ENCODE measurements at regions not wholly inside any gene's neighbourhood (a gene's known extent, or its start where the extent isn't known, plus 50 kb on each side); places are given as distances from the start of the nearest gene placed in this dataset.

DNA sequence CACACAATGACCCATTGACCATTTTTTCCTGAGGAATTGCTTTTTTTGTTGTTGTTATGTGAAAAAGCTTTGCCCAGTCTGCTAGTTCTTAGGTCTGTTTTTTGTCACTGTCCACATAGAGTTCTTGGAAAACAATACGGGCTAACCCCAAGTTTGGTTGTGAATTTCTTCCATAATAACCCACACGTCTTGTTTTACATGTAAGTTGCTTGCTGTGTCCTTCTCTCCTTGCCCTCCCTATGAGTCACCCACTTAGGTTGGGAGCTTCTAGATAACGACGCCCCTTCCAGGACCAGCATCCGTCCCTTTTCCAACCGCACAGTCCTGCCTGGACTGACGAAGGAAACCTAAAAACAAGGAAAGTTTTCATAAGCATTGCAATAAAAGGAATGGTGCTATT is 175.3 kb upstream of the HS3ST3A1 start:
- H3K27ac ChIP-seq, result no peak overlapping the region
- no peaks in the 10 kb centered on the region for H3K27me3 ChIP-seq
- H3K9me3 ChIP-seq, result no peaks in the 10 kb centered on the region
- 79 to 81% methylated on average over 7 of the region's 7 CpGs for WGBS, 2 donors
- H3K4me1 ChIP-seq, result no peaks in the 10 kb centered on the region
- DNase-seq, result no peak
- intact Hi-C loops (cut with DNase I), result no loop called here
- TF ChIP-seq POLR2A (IDR thresholded peaks at IDR 0.05) (no peak), CTCF (IDR thresholded peaks at IDR 0.05) (no peak)
- no peaks in the 10 kb centered on the region for H3K36me3 ChIP-seq
- no peak overlapping the region for H3K4me3 ChIP-seq (replicated peaks in 1 of 3)

DNA sequence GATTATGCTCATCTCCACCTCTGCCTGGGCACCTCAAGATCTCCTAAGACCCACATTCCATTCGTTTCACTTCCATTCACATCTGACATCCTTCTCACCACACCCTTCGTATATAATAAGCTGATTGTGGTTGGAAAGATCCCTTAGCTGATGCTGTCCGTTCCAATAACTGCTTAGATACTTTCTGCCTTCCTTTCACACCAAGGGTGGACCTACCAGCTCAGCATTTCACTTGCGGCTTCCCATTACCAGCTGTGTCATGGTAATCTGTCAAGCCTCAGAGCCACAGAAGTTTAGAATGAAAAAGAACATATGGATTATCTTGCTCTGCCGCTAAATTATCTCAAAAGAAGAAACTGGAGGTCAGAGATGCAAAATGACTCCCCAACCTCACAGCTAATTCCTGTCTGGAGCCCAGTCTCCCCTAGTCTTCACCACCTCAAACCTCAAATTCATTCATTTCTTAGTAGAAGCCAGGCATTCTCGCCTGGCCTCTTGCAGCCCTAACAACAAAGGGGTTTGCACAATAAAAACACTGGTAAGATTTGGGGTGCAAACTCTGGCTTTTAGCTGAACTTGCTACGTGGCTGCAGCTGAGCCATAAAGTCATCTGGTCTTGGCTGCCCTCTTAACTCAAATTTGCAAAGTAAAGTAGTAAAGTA is 182.8 kb upstream of the HS3ST3A1 start:
- DNase-seq, result no peak
- Histone ChIP-seq H3K36me3 (no peaks in the 10 kb centered on the region), H3K4me3 (replicated peaks in 1 of 3) (no peak overlapping the region), H3K27ac (no peak overlapping the region), H3K4me1 (no peaks in the 10 kb centered on the region), H3K27me3 (no peaks in the 10 kb centered on the region), H3K9me3 (no peaks in the 10 kb centered on the region)
- 77 to 80% methylated on average over 7 of the region's 7 CpGs for WGBS, 2 donors
- TF ChIP-seq CTCF (IDR thresholded peaks at IDR 0.05) (no peak), POLR2A (IDR thresholded peaks at IDR 0.05) (no peak)
- intact Hi-C loops (cut with DNase I), result no loop called here

DNA sequence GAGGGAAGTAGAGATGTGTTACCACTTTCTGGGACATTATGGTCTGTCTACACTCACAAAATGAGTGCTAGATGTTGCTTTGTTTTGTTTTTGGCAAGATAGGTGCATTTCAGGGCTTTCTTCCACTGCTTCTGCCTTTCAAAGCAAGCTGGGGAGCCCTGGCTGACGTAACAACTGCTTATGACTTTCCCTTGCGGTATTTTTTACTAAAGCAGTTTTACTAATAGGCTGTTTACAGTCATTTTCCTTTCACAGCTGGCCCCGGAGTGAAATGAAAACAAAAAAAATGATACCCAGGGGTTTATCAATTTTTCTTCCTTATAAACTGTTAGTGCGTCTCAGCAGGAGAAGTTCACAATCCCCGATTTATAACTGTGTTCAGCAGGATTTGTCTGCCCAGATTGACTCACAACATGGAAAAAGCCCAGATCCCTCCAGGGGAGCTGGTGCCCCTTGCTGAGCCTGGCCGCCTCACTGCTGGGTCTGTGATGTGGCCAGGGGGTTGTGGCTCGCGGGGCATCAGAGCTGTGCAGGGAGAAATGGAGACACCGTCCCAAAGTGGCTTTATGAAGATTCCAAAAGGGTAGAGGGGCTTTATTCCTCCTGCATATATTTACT is 184.4 kb upstream of the HS3ST3A1 start:
- DNase-seq, result no peak
- TF ChIP-seq CTCF (IDR thresholded peaks at IDR 0.05) (no peak), POLR2A (IDR thresholded peaks at IDR 0.05) (no peak)
- no peaks in the 10 kb centered on the region for H3K27me3 ChIP-seq
- H3K4me1 ChIP-seq, result no peaks in the 10 kb centered on the region
- H3K36me3 ChIP-seq, result no peaks in the 10 kb centered on the region
- WGBS, 2 donors, result 76 to 86% methylated on average over 9 of the region's 9 CpGs
- H3K9me3 ChIP-seq, result no peaks in the 10 kb centered on the region
- intact Hi-C loops (cut with DNase I), result no loop called here
- H3K4me3 ChIP-seq (replicated peaks in 1 of 3), result no peak overlapping the region
- no peak overlapping the region for H3K27ac ChIP-seq

- no peaks in the 10 kb centered on the region for H3K36me3 ChIP-seq
- intact Hi-C loops (cut with DNase I), result no loop called here
- H3K27me3 ChIP-seq, result no peaks in the 10 kb centered on the region
- no peak overlapping the region for H3K27ac ChIP-seq
- H3K4me3 ChIP-seq (replicated peaks in 1 of 3), result no peak overlapping the region
- H3K9me3 ChIP-seq, result no peaks in the 10 kb centered on the region
- 66 to 80% methylated on average over 4 of the region's 4 CpGs for WGBS, 2 donors
- TF ChIP-seq CTCF (IDR thresholded peaks at IDR 0.05) (no peak), POLR2A (IDR thresholded peaks at IDR 0.05) (no peak)
- DNase-seq, result no peak
- no peaks in the 10 kb centered on the region for H3K4me1 ChIP-seq
These were observed 185.9 kb upstream of the HS3ST3A1 start for GRCh38 chr17:13787636-13788035.

- Histone ChIP-seq H3K27ac (no peak overlapping the region), H3K27me3 (no peaks in the 10 kb centered on the region), H3K9me3 (no peaks in the 10 kb centered on the region), H3K36me3 (no peaks in the 10 kb centered on the region), H3K4me1 (no peaks in the 10 kb centered on the region), H3K4me3 (replicated peaks in 1 of 3) (no peak overlapping the region)
- TF ChIP-seq POLR2A (IDR thresholded peaks at IDR 0.05) (no peak), CTCF (IDR thresholded peaks at IDR 0.05) (no peak)
- intact Hi-C loops (cut with DNase I), result no loop called here
- no peak for DNase-seq
- 46 to 92% methylated on average over 2 of the region's 2 CpGs for WGBS, 2 donors
These were observed 186.7 kb upstream of the HS3ST3A1 start for GRCh38 chr17:13788385-13788784.

Measured in thyroid gland (tissue), 4 donors.